ENCODE measurements at regions not wholly inside any gene's neighbourhood (a gene's known extent, or its start where the extent isn't known, plus 50 kb on each side); places are given as distances from the start of the nearest gene placed in this dataset.

DNA sequence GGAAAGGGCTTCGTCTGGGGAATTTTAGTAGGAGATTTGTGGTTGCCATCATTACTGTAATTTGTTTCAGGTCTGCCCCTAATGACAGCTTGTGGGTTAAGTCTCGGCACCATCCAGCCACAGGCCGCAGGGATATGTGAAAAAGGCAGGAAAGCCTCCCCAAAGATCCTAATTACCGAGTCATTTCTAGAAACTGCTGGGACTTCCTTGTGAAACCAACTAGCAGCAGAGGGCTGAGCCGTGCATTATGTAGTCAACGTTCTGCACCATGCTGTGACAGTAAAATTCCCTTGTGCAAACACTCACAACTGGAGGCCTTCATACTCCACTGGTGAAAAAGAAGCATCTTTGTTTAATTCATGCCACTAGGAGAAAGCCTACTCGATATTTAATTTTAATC lies 230.3 kb downstream of the MPDZ start:
- no peaks in the 10 kb centered on the region for H3K4me1 ChIP-seq (ENCODE audit: control insufficient read depth in 1 of 2, insufficient read depth in 2 of 2, low read depth in 1 of 2, low read length in 1 of 2)
- H3K9ac ChIP-seq: no peak overlapping the region
- 60% methylated on average over 7 of the region's 7 CpGs for WGBS (ENCODE audit: low lambda C conversion rate)
- no peaks in the 10 kb centered on the region for H3K27me3 ChIP-seq (ENCODE audit: insufficient read depth)
- H3K36me3 ChIP-seq (replicated peaks in 1 of 2; ENCODE audit: control insufficient read depth in 1 of 2, insufficient read depth in 2 of 2, low read length in 1 of 2): no peaks in the 10 kb centered on the region
- H3K4me2 ChIP-seq: no peak overlapping the region
- H3K4me3 ChIP-seq (ENCODE audit: low read depth in 2 of 2, low read length in 1 of 2): no peak overlapping the region
- TF ChIP-seq, protein P1, sequence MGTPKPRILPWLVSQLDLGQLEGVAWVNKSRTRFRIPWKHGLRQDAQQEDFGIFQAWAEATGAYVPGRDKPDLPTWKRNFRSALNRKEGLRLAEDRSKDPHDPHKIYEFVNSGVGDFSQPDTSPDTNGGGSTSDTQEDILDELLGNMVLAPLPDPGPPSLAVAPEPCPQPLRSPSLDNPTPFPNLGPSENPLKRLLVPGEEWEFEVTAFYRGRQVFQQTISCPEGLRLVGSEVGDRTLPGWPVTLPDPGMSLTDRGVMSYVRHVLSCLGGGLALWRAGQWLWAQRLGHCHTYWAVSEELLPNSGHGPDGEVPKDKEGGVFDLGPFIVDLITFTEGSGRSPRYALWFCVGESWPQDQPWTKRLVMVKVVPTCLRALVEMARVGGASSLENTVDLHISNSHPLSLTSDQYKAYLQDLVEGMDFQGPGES (IDR thresholded peaks at IDR 0.05; ENCODE audit: low read depth, low read length): no peak
- no peak for TF ChIP-seq FOXM1 (IDR thresholded peaks at IDR 0.05; ENCODE audit: low read depth)
- no peak for TF ChIP-seq EP300 (IDR thresholded peaks at IDR 0.05; ENCODE audit: borderline replicate concordance in 1 of 2, low read depth in 1 of 2, low read length in 1 of 2)
- TF ChIP-seq, protein P2, sequence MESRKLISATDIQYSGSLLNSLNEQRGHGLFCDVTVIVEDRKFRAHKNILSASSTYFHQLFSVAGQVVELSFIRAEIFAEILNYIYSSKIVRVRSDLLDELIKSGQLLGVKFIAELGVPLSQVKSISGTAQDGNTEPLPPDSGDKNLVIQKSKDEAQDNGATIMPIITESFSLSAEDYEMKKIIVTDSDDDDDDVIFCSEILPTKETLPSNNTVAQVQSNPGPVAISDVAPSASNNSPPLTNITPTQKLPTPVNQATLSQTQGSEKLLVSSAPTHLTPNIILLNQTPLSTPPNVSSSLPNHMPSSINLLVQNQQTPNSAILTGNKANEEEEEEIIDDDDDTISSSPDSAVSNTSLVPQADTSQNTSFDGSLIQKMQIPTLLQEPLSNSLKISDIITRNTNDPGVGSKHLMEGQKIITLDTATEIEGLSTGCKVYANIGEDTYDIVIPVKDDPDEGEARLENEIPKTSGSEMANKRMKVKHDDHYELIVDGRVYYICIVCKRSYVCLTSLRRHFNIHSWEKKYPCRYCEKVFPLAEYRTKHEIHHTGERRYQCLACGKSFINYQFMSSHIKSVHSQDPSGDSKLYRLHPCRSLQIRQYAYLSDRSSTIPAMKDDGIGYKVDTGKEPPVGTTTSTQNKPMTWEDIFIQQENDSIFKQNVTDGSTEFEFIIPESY (IDR thresholded peaks at IDR 0.05; ENCODE audit: borderline replicate concordance, low read depth): no peak
- no peak for TF ChIP-seq GABPA (IDR thresholded peaks at IDR 0.05; ENCODE audit: low read depth)
- TF ChIP-seq NRF1 (IDR thresholded peaks at IDR 0.05; ENCODE audit: low read depth, low read length): no peak
- TF ChIP-seq EZH2phosphoT487 (IDR thresholded peaks at IDR 0.05; ENCODE audit: borderline replicate concordance, low read depth): no peak
- no peak for TF ChIP-seq GATA2 (CRISPR knock-in tag; IDR thresholded peaks at IDR 0.05)
- TF ChIP-seq, protein P3, sequence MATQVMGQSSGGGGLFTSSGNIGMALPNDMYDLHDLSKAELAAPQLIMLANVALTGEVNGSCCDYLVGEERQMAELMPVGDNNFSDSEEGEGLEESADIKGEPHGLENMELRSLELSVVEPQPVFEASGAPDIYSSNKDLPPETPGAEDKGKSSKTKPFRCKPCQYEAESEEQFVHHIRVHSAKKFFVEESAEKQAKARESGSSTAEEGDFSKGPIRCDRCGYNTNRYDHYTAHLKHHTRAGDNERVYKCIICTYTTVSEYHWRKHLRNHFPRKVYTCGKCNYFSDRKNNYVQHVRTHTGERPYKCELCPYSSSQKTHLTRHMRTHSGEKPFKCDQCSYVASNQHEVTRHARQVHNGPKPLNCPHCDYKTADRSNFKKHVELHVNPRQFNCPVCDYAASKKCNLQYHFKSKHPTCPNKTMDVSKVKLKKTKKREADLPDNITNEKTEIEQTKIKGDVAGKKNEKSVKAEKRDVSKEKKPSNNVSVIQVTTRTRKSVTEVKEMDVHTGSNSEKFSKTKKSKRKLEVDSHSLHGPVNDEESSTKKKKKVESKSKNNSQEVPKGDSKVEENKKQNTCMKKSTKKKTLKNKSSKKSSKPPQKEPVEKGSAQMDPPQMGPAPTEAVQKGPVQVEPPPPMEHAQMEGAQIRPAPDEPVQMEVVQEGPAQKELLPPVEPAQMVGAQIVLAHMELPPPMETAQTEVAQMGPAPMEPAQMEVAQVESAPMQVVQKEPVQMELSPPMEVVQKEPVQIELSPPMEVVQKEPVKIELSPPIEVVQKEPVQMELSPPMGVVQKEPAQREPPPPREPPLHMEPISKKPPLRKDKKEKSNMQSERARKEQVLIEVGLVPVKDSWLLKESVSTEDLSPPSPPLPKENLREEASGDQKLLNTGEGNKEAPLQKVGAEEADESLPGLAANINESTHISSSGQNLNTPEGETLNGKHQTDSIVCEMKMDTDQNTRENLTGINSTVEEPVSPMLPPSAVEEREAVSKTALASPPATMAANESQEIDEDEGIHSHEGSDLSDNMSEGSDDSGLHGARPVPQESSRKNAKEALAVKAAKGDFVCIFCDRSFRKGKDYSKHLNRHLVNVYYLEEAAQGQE (IDR thresholded peaks at IDR 0.05; ENCODE audit: low read depth, low read length): no peak
- no peak for TF ChIP-seq JUND (IDR thresholded peaks at IDR 0.05)
- TF ChIP-seq, protein P4, sequence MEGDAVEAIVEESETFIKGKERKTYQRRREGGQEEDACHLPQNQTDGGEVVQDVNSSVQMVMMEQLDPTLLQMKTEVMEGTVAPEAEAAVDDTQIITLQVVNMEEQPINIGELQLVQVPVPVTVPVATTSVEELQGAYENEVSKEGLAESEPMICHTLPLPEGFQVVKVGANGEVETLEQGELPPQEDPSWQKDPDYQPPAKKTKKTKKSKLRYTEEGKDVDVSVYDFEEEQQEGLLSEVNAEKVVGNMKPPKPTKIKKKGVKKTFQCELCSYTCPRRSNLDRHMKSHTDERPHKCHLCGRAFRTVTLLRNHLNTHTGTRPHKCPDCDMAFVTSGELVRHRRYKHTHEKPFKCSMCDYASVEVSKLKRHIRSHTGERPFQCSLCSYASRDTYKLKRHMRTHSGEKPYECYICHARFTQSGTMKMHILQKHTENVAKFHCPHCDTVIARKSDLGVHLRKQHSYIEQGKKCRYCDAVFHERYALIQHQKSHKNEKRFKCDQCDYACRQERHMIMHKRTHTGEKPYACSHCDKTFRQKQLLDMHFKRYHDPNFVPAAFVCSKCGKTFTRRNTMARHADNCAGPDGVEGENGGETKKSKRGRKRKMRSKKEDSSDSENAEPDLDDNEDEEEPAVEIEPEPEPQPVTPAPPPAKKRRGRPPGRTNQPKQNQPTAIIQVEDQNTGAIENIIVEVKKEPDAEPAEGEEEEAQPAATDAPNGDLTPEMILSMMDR (IDR thresholded peaks at IDR 0.05): no peak
- TF ChIP-seq TAF1 (IDR thresholded peaks at IDR 0.05; ENCODE audit: borderline replicate concordance, low read depth, low read length): no peak
- no peak for TF ChIP-seq SMC3 (IDR thresholded peaks at IDR 0.05; ENCODE audit: low read depth, low read length)
- TF ChIP-seq, protein P5, sequence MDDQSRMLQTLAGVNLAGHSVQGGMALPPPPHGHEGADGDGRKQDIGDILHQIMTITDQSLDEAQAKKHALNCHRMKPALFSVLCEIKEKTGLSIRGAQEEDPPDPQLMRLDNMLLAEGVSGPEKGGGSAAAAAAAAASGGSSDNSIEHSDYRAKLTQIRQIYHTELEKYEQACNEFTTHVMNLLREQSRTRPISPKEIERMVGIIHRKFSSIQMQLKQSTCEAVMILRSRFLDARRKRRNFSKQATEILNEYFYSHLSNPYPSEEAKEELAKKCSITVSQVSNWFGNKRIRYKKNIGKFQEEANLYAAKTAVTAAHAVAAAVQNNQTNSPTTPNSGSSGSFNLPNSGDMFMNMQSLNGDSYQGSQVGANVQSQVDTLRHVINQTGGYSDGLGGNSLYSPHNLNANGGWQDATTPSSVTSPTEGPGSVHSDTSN (IDR thresholded peaks at IDR 0.05): no peak
- H3K27ac ChIP-seq (ENCODE audit: low read depth in 2 of 2, low read length in 1 of 2): no peak overlapping the region
- H3K79me2 ChIP-seq (ENCODE audit: insufficient read depth): no peaks in the 10 kb centered on the region
- POLR2A ChIA-PET: no interaction called here
- no peaks in the 10 kb centered on the region for H4K20me1 ChIP-seq (ENCODE audit: insufficient read depth)
- no peaks in the 10 kb centered on the region for H3K9me3 ChIP-seq
- no peak for DNase-seq
- CTCF ChIA-PET: interaction anchor here (0.7 to 1.7 kb wide), 2 partner anchors 15 kb away, joined by 4 read pairs; no protein-coding TSS in a partner anchor
- no peaks in the 10 kb centered on the region for H3F3A ChIP-seq (replicated peaks; ENCODE audit: insufficient read depth)
- no peak overlapping the region for H2AFZ ChIP-seq (ENCODE audit: low read depth)
- H3K9me2 ChIP-seq: no peaks in the 10 kb centered on the region
